ENCODE measurements at regions not wholly inside any gene's neighbourhood (a gene's known extent, or its start where the extent isn't known, plus 50 kb on each side); places are given as distances from the start of the nearest gene placed in this dataset.

DNA sequence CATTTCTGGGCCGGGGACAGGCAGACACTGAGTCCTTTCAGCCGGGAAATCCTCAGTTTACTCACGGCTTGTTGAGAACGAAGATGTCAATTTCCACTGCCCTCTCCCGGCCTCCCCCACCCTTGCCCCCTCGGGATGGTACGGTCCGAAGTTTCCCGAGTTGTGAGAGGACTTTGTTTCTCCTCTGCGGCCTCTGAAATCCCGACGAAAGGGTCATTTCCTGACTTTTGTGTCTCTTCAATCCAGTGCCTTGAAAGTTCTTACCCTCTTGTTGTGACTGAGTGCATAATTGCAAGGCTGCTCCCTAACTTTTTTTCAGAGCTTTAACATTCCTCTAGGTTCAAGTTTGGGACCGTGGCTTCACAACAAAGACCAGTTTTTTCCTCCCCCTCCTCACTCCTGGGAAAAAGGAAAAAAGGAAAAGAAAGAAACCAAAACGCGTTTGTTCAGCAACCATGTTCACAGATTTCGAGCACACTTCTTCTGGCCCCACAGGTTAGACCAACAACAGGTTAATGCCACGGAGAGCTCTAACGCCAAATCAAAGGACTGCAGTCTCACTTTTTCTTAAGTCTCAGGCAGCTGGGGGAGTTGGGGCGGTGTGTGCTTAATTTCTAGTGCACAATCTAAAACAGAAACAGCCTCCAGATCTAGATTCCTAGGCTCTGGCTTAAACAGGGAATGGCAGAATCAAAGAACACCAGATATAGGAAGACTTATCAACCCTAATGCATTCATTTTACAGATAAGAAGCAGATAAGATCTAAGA lies 138.9 kb downstream of the TMCO5A start:
- no peak for DNase-seq

DNA sequence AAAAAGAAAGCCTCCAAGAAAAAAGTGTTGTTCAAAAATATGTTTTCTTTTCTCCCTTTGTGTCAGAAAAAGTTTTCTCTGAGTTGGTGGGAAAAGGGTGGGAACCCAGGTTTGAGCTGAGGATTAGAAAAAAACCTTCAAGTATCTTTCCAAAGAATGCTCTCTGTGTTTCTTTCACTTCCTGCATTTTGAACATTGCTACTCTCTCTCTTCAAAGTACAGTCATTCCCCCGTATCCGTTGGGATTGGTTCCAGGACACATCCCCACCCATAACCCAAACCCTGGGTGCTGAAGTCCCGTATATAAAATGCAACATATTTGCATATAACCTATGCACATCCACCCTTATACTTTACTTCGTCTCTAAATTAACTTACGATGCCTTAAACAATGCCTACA lies 139.6 kb downstream of the TMCO5A start:
- no peak for DNase-seq

DNA sequence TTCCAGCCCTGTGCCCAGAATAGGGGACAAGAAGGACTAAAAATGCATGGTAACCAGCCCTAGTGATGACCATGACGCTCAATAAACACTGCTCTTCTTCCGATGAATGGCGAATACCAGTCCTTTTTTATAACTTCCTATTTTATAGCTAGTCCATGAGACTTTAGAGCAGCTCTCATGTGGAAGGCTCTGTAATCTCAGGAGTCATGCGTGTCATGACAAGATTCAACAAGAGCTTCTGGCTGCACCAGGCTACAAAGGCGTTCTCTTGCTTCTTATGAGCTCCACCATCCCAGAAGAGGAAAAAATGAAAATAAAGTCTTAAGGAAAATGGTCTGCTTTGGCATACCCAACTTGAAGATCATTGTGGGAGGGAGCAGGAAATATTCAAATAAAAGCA lies 141.0 kb downstream of the TMCO5A start:
- DNase-seq: no peak

DNA sequence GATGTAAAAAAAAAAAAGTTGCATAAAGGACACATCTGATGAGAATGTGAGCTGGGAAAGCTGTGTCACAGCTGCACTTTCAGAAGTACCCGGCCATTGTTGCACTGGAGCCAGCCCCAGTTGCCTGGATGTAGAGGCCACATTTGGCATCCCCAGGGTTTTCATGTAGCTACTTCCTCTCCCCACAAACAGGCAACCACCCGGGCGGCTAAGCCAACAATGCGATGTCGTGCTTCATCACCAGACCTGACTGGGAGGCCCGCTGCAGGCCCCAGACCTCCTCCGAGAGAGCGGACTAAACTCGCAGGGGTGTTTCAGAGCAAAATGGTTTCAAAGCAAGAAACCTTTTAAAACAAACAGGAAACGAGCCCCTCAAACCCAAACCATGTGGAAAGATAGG lies 142.3 kb downstream of the TMCO5A start:
- no peak for DNase-seq

DNA sequence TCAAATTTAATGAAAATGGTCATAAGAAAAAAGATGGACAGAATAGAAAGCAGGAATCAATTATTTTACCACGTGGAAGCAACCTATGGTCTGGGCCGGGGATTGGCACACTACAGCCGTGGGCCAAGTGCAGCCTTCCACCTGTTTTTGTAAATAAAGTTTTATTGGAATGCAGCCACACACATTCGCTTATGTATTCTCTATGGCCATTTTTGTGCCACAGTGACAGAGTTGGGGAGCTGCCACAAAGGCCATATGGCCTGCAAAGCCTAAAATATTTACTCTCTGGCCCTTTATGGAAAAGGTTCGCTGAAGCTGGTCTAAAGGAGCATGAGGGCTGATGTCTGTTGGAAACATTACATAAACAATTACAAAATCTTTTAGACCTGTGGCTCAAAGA lies 144.8 kb downstream of the TMCO5A start:
- DNase-seq: no peak

DNA sequence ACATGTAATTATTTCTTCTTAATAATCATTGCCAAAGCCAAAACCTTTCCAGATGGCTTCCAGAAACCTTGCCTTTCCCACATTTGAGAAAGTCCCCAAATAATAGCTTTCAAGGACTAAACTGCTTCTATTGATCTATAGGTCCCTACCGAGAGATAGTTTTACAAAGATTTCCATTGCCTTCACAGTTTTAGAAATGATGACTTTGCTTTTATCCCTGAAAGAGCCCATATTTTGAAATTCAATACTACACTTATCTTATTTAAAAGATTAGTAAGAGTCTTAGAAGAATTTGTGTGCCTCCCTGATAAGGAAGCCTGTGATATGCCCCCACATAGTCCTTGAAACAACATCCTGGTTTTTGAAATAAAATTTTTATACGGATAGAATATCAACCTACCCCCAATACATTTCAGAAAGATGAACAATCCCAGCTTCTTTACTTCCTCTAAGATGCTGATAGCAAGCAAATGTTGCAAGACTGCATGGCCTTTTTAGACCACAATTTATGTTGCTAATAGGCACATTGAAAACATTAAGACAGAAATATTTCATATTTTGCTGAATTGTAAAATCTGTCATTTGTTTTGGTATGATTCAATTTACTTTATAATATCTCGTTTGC lies 146.3 kb downstream of the TMCO5A start:
- no peak for DNase-seq

DNA sequence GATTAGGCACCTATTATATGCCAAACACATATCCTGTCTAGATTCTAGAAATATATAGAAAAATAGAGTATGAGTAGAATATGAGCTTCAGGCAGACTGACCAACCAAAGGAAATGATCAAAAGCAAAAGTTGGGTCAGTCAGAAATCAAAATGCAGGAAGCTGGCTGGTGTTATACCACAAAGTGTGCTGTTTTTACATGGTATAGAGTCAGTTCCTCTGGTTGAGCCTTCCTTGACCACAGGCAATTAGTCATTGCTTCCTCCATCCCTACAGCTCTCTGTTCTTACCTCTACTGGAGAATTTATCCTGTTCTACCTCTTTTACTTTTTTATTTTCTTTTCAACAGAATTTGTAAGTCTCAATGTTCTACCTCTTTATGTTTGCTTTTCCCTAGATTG lies 149.8 kb downstream of the TMCO5A start:
- no peak for DNase-seq

DNA sequence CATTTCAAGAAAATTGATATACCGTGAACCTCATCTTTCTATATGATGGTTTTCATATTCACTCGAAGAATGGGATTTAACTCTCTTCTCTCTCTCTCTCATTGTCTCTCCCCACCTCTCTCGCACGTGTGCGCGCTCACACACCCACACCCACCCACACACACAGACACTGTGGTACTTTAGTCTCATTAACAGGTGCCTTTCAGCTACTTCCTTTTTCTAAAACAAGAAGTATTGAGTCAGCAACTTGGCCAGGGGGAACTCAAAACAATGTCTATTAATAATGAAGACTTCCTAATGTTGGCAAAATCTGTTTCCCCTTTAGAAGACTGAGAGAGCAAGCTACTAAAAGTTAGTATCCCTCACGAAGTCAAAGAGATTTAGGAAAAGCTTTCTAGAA lies 150.7 kb downstream of the TMCO5A start:
- DNase-seq: peak; percentile 46

DNA sequence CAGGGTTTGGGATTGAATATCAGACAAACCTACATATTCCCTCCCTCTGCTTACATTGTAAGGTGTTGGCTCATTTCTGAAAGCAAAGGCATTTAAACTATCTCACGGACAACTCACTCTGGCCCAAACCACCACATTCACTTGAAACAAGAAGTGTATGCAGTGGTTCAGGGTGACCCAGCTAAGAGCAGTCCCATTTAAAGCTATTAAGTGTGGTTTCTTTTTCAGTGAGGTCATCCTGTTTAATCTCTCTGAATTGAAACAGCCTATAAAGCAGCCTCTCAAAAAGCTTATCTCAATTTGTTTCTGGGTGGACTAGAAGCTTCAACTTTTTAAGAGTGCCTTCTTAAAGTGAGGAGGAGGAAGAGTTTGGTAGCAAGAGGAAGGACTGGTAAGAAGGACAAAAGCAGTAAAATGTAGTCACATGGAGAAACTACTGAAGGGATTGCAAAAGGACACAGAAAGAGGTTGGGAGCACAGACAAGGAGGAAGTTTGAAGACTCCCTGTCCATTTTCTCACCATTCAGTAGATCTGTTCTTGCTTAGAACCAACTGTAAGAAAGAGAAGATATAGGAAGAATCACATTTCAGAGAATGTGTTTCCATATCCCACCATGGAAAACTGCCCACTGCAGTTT lies 151.6 kb downstream of the TMCO5A start:
- DNase-seq: no peak

DNA sequence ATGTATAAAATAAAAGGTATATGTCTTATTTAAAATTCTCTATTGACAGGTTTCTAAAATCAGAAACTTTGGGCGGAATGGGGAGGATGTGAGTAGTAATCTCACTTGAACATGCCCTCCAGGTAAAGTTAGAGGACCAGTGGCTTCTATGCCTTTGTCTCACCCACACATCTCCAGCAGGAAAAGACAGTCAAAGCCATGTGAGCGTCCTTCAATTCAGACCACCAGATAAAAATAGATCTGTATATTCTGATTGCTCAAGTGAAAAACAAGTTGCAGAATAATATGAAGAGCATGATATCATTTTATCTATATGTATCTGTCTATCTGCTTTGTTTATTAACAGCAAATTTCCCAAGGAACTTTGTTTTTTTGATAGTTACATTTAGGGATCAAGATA lies 152.2 kb downstream of the TMCO5A start:
- no peak for DNase-seq

DNA sequence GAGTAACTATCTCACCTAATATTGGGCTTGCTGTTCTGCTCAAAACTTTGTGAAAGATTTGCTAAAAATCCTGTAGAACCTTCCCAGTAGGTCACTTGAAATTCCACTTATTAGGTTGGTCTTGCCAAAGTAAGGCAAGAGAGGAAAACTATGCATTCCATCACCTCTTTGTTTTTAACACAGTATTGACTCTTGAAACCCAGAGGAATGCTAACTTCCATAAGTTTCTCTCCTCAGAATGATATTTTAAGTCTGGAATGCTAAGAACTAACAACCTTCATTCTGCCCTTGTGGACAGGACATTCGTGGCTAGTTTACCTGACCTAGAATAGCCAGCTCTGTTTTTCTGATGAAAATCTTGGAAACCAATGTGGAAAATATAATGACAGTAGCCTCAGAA lies 154.5 kb downstream of the TMCO5A start:
- DNase-seq: no peak

DNA sequence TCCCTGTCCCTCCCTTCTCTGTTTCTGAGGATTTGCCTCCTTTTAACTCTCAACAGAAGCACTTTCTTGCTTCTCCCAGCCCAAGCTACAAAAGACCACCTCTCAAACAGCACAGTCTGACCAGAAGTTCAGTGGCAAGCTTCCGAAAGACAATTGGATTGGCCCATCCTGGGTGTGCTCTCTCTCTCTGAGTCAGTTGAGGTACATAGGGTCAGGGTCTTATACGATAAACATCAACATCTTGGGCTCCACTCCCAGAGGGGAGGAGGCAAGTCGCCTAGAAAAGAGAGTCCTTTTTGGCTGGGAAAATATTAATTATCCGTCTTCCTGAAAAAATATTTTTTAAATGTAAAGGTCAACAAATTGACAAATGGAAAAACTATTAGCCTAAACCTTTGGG lies 155.8 kb downstream of the TMCO5A start:
- DNase-seq: no peak

DNA sequence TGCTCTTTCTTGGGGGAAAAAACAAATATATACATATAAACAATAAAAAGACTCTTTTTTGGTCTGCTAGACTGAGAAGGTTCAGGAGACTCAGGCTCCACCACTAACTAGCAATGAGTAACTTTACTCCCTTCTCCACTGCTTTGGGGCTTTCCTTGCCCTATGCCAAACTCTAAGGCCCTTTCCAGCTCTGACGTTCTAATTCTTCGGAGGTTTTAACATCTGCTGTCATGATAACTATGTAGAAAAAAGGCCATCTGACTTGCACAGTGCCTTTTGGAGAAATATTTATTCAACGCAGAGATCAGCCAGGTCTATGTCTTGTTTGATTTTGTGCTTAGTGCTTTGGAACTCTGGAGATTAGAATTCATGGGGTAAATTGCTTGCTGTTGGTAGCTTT lies 156.2 kb downstream of the TMCO5A start:
- DNase-seq: no peak

DNA sequence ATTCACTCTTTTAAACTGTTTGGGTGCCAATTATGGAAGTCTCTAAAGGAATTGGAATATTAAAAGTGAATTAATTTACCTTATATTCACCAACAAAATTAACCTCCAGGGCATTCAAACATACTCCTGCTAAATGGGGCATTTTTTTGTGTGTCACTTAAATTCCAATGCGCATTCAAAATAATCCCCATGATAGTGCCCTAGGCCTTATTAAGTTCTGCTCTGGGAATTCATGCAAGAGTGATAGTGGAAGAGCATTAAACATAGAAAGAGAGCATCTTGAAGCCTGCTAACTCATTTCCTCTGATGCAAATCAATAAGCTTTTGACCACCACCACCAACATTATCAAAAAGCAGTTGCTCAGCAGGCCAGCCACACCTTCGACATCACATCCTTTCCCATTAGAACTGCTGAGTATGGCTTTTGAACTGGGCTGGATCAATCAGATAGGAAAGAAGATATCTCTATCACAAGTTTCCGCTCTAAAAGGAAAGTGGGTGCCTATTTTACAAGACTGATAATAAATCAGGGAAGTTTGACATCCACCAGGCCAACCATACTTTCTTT lies 156.7 kb downstream of the TMCO5A start:
- no peak for DNase-seq

DNA sequence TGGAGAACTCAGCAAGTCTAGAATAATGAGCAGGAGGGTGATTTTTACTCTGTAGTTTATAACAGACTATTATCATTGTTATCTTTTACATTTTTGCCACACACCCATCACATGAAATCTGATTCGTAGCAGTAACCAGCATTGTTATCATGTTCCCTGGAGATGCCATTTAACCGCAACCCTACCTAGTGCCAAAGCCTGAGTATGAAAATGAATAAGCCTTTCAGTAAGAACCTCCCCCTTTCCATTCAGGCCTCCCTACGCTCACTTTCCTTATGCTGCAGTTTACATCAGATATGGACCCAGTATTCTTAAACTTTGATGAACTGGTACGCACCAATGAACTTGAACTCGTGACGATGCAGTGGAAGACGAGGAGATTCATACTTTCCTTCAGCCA lies 158.7 kb upstream of the SPRED1 start:
- DNase-seq: no peak

DNA sequence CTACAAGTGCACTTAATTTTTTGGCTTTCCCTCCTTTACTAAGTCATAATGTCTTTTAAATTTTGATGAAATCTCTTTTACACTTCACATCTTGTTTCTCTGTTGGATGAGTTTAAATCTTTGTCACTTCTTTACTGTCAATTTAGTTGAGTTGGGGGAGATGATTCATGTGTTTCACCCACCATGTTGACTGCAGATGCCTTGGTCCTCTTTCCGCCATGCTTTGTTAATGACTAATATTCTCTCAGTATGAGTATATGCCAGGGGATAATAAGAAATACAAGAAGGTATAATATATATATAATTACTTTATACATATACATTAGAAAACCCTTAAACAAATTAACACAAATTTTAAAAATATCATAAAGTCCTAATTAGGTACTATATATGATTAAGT lies 149.7 kb upstream of the SPRED1 start:
- no peak for DNase-seq

DNA sequence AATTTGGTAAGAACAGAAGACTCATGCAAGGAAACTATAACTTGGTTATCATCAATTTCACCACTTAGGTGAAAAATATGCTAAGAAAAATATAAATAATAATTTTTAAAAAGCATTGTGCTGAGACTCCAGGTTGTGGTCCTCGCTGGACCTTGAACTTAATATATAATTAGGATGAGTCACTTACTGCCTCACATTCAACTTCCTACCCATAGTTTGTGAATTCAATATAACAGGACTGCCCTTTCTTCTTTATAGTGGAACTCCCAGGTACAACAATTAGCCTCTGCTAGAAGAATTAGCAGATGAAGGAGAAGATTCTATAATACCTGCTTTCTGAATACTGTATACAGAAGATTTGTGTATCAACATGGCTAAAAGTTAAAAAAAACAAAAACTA lies 149.1 kb upstream of the SPRED1 start:
- no peak for DNase-seq

DNA sequence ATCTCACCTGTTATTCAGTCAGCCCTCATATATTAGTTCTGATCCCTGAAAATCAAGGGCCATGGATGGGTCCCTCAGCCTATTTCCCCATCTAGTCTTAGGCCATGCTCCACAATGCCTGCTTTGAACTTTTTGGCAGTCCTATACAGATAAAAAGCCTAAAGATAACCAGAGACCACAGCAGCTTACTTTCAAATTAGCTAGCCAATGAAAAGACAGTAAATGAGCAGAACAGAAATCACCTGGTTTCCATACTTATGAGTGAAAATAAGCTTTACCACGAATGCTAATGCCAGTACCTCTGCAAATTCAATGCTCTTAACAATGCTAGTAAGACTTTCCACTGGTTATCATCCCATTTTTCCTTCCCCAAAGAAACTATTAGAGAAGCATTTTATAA lies 141.6 kb upstream of the SPRED1 start:
- DNase-seq: no peak

DNA sequence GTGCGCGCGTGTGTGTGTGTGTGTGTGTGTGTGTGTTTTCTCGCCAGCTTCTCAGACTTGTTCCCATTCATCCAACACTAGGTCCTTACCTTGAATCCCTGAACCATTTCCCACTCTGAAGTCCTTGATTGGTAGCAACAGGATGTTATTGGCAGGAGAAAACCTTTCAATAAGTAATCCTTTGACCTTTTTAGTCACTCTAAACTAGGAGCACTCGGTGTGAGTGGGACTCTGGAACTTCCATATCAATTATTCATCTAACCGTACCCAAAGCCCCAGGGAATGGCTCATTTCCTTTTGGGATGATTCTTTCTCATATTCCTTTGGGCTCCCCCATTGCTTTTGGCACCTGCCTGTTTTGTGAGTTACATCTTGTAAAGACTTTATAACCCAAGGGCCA lies 140.2 kb upstream of the SPRED1 start:
- DNase-seq: no peak

DNA sequence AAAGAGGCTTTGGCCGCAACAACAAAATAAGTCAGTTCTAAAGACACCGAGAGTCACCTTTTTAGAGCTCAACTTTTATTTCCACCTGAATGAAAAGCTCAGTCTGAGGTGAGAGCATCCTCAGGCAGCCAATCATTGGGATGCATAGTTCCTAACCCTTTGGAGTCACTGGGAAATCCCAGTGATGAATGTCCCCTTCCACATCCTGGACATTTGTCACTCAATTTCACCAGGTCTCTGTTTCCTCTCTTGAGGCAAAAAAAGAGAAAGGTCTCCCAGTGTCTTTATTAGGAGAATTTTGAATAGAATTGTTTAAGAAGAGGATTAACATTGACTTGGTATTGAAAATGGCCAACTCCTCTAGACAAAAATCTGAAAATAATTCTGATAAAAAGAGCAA lies 137.5 kb upstream of the SPRED1 start:
- no peak for DNase-seq

DNA sequence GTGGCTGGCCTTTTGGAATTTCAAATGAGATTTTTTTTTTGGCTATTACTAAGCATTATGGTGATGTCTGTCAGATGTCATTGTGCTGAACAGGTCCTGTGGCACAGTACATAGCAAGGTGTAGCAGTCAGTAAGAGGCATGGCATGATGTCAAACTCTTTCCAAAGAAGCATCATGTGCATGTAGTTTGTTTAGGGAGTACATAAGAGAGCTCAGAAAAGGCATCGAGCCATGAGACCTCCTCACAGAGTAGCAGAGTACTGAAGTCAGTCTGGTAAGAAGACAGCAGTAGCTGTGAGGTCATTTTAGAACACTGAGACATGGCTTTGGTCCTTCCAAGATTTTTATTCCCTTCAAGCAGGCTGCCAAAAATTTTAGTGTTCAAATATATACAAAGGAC lies 134.9 kb upstream of the SPRED1 start:
- no peak for DNase-seq

DNA sequence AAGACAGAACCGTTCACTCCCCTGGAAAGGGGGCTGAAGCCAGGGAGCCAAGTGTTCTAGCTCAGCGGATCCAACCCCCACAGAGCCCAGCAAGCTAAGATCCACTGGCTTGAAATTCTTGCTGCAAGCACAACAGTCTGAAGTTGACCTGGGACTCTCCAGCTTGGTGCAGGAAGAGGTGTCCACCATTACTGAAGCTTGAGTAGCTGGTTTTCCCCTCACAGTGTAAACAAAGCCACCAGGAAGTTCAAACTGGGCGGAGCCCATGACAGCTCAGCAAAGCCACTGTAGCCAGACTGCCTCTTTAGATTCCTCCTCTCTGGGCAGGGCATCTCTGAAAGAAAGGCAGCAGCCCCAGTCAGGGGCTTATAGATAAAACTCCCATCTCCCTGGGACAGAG lies 132.8 kb upstream of the SPRED1 start:
- peak; percentile 17 for DNase-seq

DNA sequence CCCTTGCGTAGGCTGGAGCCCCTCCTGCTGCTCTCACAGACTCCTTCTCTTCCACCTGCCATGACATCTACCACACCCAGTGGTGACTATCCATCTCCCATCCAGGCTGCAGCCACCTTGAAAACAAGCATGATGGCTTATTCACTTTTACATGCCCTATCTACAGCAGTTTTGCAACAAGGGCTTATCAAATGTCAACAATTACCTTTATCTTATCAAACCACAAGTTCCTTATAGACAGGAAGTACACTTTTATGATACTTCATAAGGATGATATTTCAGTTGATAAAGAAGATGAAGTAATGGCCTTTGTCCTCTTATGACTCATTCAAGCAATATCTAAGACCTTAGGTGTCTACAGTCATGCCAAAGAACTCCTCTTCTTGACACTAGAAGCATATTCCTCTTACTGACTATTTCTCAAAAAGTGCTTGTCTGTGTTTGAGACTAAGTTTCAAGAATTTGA lies 125.3 kb upstream of the SPRED1 start:
- DNase-seq: no peak

DNA sequence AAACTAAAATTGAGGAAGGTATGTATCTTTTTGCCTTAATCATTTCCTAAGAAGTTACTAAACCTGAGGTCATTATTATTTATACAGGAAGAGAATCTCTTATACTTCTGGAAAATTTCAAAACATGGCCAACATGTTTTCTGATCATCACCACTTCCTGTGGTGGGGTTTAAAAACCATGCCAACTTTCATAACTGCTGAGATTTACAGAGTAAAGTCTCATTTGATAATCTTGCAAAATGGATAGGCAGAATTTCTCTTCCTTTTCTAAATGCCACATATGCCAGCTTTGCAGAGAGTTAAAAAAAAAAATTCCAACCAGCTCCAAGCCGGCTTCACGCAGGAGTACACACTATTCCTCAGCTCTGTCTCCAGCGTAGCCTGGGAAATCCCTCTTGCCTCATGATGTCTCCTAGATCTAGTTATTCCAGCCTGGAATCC lies 124.3 kb upstream of the SPRED1 start:
- no peak for DNase-seq

All from CD4-positive, alpha-beta T cell treated with Interferon gamma for 1 hour (primary cell).